HL-60 (cell line): ENCODE measurements at regions not wholly inside any gene's neighbourhood (a gene's known extent, or its start where the extent isn't known, plus 50 kb on each side); places are given as distances from the start of the nearest gene placed in this dataset.

Experiments
- DNase-seq, 2 experiments: peaks; one replicate each; pipeline ENCODE4 v3.0.0-alpha.2; 2010 to 2020; ENCODE audit warnings: low read depth in 1 of 2, low spot score in 1 of 2
- H3K27ac ChIP-seq: fragments of 250-450 bp; sonication (Bioruptor Pico); replicated peaks from 2 replicates; pipeline ENCODE4 v1.5.1; 2020; ENCODE audit warnings: mild to moderate bottlenecking, moderate library complexity
- H3K27me3 ChIP-seq: fragments of 250-450 bp; sonication (Bioruptor Pico); 2 replicates; pipeline ENCODE4 v1.5.1; 2021; ENCODE audit warnings: mild to moderate bottlenecking, moderate library complexity; ENCODE audit not compliant: insufficient read depth, poor library complexity, severe bottlenecking
- H3K4me3 ChIP-seq: replicated peaks from 2 replicates; pipeline ENCODE4 v1.5.1; 2011; ENCODE audit warnings: mild to moderate bottlenecking, control low read depth, low read length; ENCODE audit not compliant: insufficient read depth
- CTCF ChIP-seq: IDR thresholded peaks from one replicate; pipeline ENCODE4 v1.5.1; 2011; ENCODE audit warnings: low read length, control low read depth, inconsistent platforms; ENCODE audit not compliant: insufficient read depth
- GABPA ChIP-seq: IDR thresholded peaks from 2 replicates; pipeline ENCODE4 v1.6.1; 2012; ENCODE audit warnings: low read depth
- POLR2AphosphoS5 ChIP-seq: IDR thresholded peaks from 2 replicates; pipeline ENCODE4 v1.6.1; 2012; ENCODE audit warnings: low read depth
- REST ChIP-seq: IDR thresholded peaks from 2 replicates; pipeline ENCODE4 v1.6.1; 2012; ENCODE audit warnings: low read depth; ENCODE audit not compliant: insufficient replicate concordance
- SPI1 ChIP-seq: IDR thresholded peaks from 2 replicates; pipeline ENCODE4 v1.6.1; 2012; ENCODE audit warnings: low read depth, mild to moderate bottlenecking, borderline replicate concordance

GRCh38 chr13:21757763-21758162, 86.9 kb downstream of the FGF9 start:
- Histone ChIP-seq H3K27me3 (no peaks in the 10 kb centered on the region), H3K4me3 (no peak overlapping the region), H3K27ac (no peak overlapping the region)
- no peak for TF ChIP-seq GABPA
- TF ChIP-seq REST, result no peak
- TF ChIP-seq CTCF, result no peak
- no peak for TF ChIP-seq SPI1
- TF ChIP-seq POLR2AphosphoS5, result no peak
- DNase-seq, result no peak

GRCh38 chr13:21758441-21758840, 87.6 kb downstream of the FGF9 start:
- Histone ChIP-seq H3K27ac (no peak overlapping the region), H3K4me3 (no peak overlapping the region), H3K27me3 (no peaks in the 10 kb centered on the region)
- DNase-seq, result no peak
- TF ChIP-seq POLR2AphosphoS5, result no peak
- no peak for TF ChIP-seq GABPA
- no peak for TF ChIP-seq CTCF
- no peak for TF ChIP-seq SPI1
- no peak for TF ChIP-seq REST

GRCh38 chr13:21759463-21759862, 88.6 kb downstream of the FGF9 start:
- no peak for DNase-seq
- Histone ChIP-seq H3K4me3 (no peak overlapping the region), H3K27ac (no peak overlapping the region), H3K27me3 (no peaks in the 10 kb centered on the region)
- TF ChIP-seq CTCF (no peak), SPI1 (no peak), GABPA (no peak), POLR2AphosphoS5 (no peak), REST (no peak)
